IPS-15b (cell line): ENCODE measurements at regions not wholly inside any gene's neighbourhood (a gene's known extent, or its start where the extent isn't known, plus 50 kb on each side); places are given as distances from the start of the nearest gene placed in this dataset.
"Not testable (repeated sequence)": the region's sequence is repeated elsewhere in the genome, so short reads cannot be mapped to it uniquely, and the experiment has no call there.

Source experiments
- H3K27me3 ChIP-seq: one replicate; pipeline ENCODE4 v1.6.1; 2013; ENCODE audit warnings: low read length; ENCODE audit not compliant: control insufficient read depth, insufficient read depth
- H3K36me3 ChIP-seq: one replicate; pipeline ENCODE4 v1.6.1; 2013; ENCODE audit warnings: low read length; ENCODE audit not compliant: control insufficient read depth, insufficient read depth
- H3K4me1 ChIP-seq: one replicate; pipeline ENCODE4 v1.6.1; 2013; ENCODE audit warnings: mild to moderate bottlenecking, low read length; ENCODE audit not compliant: control insufficient read depth, insufficient read depth
- H3K4me3 ChIP-seq: one replicate; pipeline ENCODE4 v1.5.1; 2013; ENCODE audit warnings: low read depth, low read length
- H3K9ac ChIP-seq: one replicate; pipeline ENCODE4 v1.6.1; 2013; ENCODE audit warnings: low read depth, mild to moderate bottlenecking, low read length
- H3K9me3 ChIP-seq: one replicate; pipeline ENCODE4 v1.6.1; 2013; ENCODE audit warnings: mild to moderate bottlenecking, low read length; ENCODE audit not compliant: control insufficient read depth, insufficient read depth

- not testable (repeated sequence) for H3K4me1 ChIP-seq, H3K4me3 ChIP-seq, H3K36me3 ChIP-seq, H3K27me3 ChIP-seq, H3K9me3 ChIP-seq, H3K9ac ChIP-seq
These were observed 56.2 kb upstream of the SPN start for GRCh38 chr16:29606669-29607427.

- not testable (repeated sequence) for H3K4me3 ChIP-seq, H3K9ac ChIP-seq, H3K36me3 ChIP-seq, H3K9me3 ChIP-seq, H3K4me1 ChIP-seq, H3K27me3 ChIP-seq
These were observed 55.6 kb upstream of the SPN start for GRCh38 chr16:29607428-29607823.

- H3K4me3 ChIP-seq: peak overlapping the region; percentile 75
- H3K9me3 ChIP-seq, H3K9ac ChIP-seq, H3K27me3 ChIP-seq, H3K4me1 ChIP-seq, H3K36me3 ChIP-seq: not testable (repeated sequence)
These were observed 50.4 kb upstream of the SPN start for GRCh38 chr16:29612381-29613306.
